NCI-H1694 treated with DMSO at 0.1 percent for 48 hours (cell line): ENCODE measurements at regions not wholly inside any gene's neighbourhood (a gene's known extent, or its start where the extent isn't known, plus 50 kb on each side); places are given as distances from the start of the nearest gene placed in this dataset.

ENCODE experiments used
- DNase-seq: peaks from one replicate; lab custom pipeline; 2025; lab: John Stamatoyannopoulos, UW

DNA sequence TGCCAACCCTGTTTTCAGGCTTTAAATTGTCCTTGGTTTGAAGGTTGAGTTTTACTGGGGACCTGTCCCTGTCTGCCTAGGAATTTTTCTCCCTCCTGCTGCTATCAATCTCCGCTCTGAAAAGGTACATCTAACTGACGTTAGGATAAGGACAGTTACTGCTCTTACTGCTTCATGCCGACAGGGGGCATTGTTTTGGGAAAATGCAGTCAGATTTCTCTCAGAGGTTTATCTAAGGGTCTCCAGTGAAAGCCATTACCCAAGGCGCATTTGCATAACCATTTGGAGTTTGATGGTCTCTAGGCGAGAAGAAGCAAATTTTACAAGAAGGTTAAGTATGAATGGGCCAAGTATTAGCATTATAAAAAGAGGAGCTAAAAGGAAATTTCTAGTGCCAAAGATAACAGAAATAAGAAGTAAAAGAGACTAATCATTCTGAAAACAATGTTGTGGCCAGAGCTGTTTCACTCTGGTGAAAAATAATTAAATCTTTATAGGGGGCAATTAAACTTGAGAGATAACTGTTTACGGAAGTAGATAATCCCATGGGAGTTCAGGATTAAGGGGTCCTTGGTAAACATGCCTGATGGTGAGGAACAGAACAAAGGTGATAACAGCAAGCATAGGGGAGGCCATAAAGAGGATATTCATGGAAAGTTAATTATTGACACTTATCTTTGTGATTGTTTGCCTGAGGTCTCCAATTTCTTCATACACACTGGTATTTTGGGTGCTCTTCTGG lies 605.0 kb downstream of the MTRR start:
- DNase-seq: no peak

DNA sequence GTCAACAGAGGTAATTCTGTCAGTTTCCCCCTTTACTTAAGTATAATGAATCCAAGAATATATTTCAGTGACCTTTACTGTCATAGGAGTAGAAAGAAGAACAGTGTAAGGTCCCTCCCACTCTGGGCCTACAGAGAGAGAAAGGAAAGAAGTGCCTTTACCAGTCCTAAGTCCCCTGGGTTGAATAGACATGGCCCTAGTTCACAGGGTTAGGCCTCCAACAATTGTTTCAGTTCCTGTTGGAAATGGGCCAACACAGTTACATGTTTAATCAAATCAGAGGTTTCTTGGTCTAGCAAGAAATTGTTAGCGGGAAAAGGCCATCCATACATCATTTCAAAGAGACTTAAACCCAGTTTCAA lies 605.6 kb downstream of the MTRR start:
- DNase-seq: no peak

DNA sequence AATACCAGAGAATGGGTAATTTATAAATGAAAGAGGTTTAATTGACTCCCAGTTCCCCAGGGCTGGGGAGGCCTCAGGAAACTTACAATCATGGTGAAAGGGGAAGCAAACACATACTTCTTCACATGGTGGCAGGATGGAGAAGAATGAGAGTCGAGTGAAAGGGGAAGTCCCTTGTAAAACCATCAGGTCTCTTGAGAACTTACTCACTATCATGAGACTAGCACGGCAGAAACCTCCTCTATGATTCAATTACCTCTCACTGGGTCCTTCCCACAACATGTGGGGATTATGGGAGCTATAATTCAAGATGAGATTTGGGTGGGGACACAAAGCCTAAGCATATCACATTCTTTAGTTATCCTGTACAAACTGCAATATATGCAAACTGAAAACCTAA lies 609.4 kb downstream of the MTRR start:
- no peak for DNase-seq

DNA sequence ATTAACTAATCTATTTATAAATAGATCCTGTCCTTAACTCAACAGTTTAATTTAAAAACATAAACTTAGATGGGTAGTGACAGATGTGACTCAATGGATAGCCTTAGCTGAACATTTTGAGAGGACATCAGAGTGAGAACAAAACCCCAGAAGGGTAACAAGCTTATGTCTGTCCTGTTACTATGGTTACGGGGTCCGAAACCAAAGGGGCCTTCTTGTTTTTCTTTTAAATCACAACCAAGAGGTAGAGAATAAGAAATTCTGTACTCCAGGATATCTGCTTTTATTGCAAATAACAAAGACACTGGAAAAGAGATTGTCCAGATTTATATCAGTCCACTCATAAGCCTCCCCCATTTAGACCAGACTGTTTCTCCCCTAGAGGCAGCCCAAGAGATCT lies 612.1 kb downstream of the MTRR start:
- no peak for DNase-seq

DNA sequence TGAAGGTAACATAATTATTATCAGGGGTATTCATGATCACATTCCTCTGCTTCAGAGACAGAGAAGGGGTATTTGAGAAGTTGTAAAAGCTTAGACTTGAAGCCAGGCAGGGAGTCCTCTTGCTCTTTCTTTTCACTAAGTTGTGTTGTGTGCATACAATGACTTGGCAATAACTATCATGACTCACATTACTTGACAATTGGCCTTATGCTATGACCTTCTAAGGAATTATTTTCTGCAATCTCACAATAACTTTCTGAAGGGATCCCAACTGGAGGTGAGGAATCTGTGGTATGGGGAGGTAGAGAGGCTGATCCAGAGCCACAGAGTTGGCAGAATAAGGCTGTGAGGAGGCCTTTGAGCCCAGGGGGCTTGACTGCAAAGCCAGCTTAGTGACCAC lies 622.3 kb downstream of the MTRR start:
- DNase-seq: no peak

DNA sequence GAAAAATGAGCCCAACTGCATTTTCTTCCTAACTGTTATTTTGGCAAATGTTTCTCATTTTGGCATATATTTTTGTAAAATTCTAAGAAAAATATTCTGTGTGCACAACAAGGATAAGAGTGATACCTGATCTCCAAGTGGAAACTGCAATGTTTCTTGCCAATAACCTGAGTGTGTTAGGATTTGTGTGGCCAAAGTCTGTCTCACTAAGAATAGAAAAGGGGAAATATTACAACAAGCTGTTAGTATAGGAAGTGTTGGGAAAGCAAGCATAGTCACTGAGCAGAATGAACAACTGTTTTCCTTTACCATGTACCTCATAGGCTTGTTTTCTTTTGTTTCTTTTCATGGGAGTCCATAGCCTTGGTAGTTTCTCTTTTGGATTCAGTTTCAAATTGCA lies 624.2 kb downstream of the MTRR start:
- no peak for DNase-seq

DNA sequence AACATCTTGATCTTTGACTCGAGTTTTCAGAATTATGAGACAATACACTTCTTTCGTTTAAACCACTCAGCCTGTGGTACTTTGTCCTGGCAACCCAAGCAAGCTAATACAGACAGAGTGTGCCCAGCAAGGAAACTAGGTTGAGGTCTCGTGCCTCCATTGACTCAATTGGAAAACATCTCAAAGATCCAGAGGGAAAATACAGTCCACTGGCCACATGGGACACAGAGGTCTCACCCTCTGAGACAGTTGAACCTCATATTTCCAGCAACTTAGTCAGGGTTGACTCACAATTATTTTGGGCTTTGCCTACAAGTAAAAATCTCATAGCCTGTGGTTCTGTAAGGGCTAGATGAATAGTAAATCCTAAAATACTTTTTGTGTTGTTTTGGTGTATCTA lies 631.5 kb downstream of the MTRR start:
- no peak for DNase-seq

DNA sequence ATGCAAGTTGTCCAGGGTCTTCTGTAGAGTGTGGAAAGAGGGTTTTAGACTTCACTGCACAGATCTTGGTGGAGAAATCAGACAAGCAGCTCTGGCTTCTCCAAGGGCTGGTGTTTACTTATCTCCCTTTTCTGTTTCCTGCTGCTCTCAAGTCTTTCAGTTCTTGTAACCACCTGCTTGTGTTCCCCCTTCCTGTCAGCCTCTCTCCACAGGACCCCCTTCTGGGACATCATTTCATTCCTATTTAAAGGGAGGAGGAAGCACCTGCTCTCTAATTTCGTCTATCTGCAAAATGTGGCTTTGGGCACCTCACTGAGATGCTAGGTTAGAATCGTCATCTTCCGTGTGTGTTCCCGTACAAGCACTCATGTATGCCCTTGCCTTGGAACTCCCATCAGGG lies 636.2 kb downstream of the MTRR start:
- no peak for DNase-seq

DNA sequence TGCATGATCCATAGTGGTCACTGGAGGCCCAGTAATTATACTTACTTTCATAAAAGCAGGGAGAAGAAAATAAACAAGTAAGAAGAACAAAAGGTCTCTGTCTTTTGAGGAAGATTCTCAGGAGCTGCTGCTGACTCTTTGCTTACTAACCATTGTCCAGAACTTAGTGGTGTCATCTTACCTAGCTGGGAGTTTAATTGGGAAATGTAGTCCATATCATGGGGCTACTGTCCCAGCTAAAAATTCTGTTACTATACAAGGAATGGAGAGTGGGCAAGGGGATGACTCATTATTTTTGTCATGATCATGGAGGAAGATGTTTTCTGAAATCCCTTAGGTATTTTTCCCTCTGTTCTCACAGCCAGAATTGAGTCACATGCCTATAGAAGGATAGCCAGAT lies 639.3 kb downstream of the MTRR start:
- no peak for DNase-seq

DNA sequence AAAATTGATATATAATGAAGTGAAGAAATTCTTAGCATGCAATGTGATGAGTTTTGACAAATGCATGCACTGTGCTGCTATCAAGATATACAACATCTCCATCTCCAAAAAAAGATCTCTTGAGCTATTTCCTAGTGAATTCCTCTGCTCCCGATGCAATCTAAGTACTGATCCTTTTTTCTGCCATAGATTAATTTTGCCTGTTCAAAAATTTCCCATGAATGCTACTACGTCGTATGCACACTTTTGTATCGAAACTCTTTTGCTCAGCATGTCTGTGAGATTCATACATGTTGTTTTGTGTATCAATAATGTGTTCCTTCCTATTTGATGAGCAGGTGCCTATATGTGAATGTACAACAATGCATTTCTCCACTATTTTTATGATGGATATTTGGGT lies 647.4 kb downstream of the MTRR start:
- no peak for DNase-seq

DNA sequence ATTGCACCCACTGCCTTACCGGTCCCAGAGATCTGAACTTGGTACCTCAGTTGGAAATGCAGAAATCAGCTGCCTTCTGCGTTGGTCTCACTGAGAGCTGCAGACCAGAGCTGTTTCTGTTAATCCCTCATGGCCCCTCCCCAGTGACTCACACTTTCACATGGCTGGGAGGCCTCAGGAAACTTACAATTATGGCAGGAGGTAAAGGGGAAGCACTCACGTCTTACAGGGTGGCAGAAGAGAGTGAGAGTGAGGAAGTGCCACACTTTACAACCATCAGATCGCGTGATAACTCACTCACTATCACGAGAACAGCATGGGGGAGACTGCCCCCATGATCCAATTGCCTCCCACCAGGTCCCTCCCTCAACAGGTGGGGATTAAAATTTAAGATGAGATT lies 648.5 kb downstream of the MTRR start:
- DNase-seq: no peak

DNA sequence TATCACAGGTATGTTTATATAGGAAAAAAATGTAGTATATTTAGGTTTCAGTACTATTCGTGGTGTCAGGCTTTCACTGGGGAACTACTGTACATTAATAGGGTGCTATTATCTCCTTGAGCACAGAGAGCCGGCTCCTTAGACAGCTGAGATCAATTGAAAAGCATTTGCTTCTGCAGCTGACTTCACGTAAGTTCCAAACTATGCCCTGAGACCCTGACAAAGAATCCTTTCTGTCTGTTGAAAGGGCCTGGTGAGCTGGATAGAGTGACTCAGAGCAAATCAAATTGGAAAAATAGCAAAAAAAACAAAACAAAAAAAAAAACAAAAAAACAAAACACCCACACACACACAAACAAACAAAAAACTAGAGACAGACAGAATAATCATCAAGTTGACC lies 652.0 kb downstream of the MTRR start:
- DNase-seq: no peak

DNA sequence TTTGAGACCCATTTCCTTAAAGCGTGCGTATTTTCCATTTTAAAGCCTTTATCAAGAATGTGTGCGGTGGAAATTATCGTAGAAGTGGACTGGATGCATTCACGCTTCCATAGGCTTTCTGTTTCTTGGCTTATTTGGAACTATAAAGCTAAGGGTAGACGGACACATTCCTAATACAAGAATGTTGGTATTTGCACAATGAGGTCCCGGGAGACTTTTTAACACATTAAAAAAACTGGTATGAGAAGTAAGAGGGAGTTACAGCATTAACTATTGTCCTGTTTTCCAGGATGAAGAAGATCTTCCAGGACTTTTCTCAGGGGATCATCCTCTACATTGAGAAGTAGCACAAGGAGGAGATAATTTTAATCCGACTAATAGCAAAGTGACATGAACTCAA lies 653.0 kb downstream of the MTRR start:
- DNase-seq: no peak

DNA sequence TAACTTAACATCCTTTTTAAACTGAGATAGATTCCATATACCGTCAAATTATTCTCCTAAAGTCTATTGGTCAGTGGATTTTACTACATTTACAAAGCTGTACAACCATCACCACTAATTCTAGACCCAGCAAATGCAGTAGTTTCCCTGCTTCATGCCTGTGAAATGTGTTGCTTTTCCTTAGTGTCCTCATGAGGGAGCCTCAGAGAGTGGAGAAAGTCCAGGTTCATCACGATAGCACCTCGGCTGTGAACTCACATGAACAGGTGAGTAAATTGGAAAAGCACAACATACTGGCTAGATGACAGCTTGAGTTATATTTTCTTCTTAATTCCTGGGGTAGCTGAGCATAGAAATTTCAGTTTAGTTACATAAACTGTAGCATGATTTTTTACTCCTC lies 653.7 kb downstream of the MTRR start:
- peak; percentile 26 for DNase-seq

DNA sequence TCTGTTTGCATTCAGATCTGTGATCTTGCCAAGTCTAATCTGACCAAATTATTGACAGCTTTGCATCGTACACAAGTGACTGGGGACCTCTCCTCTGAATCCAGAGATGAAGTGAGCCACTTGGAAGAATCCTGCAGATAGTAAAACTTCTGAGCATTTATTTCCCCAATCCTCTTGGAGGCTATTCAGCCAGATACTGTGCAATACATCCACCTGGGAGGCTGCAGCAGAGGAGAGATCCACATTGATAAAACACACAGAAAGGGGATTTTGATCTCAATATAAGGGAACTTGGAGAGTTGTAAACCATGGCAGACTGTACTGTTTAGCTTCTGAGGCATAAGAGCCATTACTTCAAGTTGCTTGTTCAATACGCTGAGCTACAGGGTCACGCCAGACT lies 654.6 kb downstream of the MTRR start:
- DNase-seq: no peak

DNA sequence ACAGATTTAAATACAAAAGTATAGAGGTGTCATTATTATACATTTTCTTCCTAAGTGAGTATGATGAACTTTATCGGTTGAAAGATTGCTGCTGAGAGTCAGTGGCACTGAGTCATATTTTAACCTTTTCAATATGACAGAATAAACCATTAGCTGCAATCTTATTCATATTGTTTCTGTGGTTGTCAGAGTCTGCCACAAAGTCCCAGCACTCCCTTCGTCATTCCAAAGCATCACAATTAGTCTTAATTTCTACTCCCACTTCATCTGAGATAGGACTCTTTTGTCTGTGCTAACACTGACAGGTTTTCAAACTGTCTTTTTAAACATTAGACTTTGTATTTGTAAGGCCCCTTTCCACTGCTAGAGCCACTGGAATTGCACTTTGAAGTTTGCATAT lies 656.9 kb downstream of the MTRR start:
- no peak for DNase-seq

DNA sequence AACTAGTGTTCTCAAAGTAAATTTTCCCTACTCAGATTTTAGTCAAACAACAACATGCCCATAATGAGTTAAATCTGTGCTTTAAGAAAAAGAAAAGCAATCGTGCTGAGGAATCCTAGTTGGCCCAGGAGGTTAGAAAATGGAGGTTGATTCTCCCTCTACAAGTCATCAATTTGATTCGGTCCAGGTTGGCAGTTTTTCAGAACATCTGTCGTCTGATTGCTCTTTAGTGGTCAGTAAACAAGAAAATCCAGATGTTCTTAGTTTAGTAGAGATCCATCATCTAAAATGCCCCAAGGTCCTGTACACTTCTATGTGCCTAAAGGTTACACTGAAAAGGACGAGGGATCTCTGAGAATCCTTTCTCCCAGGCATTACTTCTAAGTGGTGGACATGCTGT lies 659.2 kb downstream of the MTRR start:
- DNase-seq: no peak

DNA sequence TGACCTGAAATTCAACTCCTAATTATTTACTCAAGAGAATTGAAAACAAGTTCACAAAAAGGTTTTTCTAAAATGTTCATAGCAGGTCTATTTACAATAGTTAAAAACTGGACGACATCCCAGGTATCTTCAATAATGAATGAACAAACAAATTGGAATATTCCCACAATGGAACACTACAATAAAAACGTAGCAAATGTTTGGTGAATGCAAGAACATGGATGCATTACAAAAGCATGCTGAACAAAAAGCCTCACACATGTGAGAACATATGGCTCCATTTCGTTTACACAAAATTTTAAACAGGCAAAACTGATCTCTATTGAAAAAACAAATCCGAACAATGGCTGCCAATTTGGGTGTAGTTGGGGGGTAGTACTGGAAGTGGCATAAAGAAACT lies 669.9 kb downstream of the MTRR start:
- no peak for DNase-seq

DNA sequence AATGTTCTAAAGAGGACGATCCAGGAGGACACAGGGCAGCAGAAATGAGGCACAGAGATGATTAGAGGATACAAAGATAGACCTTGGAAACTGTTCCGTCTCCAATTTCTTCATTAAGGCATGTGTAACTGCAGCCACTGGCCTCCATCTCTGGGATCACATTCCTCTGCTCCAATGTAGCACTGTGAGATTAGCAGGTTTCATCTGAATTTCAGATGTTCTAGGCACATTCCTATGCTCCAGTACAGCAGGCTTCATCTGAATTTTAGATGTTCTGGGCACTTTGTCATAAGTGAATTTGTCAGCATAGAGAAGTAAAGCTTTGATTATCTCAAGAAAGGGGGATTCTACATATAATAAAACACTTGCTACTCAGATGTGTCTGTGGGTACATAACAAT lies 671.4 kb downstream of the MTRR start:
- no peak for DNase-seq

DNA sequence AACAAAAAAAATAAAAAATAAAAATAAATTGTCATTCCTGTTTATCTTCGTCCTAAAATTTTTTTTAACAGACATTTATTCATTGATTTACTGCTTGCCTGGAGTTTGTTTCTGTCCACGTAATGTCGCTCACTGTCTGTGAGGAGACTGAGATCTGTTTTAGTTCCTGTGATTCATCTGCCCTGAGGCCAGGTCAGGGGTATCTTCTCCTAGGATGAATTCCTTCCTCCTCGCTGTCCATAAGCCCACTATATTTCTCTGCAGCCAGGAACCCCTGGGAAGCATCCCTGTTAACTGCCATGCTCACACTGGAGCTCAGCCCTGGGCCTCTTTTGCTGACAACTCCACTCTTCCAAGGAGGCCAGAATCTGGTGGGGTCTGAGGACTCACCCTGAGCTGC lies 682.0 kb downstream of the MTRR start:
- DNase-seq: no peak

DNA sequence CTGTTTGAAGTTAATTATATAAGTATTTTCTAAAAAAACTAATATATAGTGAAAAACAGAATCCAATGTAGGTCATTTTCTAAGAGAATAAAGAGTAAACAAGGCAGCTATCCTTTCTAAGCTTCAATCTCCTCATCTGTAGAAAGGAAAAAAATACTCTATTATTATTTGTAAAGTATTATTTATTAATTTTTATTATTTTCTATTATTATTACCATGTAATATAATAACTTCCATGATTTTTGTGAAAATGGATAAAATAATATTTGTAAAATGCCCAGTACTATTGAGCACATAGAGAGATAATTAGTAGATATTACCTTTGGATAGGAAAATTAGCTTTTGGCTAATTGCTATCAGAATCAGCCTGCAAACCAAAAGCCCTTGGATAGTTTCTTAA lies 684.4 kb downstream of the MTRR start:
- no peak for DNase-seq

DNA sequence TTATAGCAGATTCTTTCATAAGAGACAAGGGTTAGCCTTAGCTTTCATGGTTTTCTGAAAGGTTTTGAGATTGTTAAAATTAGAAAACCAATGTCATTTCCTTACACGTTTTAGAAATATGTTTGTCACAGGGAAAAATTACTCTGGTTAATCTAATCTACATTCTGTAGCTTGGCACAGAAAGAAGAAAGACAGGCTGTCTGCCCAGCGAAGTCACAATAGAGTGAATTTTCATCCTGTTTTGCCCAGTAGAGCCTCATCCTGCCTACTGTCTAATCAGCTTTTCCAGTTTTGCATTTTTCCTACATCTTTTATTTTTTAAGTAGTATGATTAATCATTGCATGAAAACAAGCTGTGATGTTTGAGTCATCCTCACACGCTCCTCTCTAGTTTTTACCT lies 688.8 kb downstream of the MTRR start:
- no peak for DNase-seq

DNA sequence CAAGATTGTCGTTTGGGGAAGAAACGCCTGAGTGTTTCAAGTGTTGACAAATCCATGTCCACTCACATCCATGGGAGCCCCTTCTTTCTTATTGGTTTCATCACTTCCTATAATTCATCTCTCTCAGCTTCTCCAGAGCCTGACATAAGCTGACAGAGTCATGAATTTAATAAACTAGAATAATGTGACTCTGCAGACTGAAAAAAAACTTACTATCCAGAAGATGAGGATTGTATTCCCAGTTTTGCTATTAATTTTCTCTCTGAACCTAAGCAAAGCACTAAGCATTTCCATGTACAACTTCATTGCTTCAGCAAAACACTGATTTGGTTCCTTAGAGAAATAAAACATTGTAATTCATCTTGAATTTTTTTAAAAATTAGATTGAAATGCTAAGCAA lies 691.8 kb downstream of the MTRR start:
- no peak for DNase-seq

DNA sequence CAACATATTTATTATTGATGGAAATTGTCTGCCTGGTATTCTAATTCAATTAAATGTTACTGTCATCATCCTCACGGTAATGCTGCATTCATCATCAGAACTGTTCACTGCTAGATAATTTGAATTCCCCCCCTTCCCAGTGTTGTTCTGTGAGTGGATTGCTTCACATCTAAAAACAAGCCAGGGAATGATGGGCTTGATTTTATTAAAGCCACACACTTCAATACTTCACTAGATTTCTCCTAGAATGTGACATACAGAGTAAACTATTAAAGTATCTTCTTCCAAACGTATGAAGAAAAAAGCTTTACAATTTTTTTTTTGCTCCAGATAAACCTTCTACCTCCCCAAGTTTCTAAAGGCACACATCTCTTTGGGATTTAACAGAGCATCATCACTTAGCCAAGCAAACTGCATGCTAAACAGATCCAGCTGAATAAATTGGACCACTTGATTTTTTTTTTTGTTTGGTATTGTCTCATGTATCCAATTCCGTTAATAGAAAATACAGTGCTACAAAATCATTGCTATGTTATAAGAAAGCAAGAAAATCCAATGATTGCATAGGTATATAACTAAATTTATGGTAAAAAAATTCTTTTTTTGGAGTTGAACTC lies 692.4 kb downstream of the MTRR start:
- DNase-seq: no peak
